K562 (cell line): ENCODE measurements at regions not wholly inside any gene's neighbourhood (a gene's known extent, or its start where the extent isn't known, plus 50 kb on each side); places are given as distances from the start of the nearest gene placed in this dataset.

ENCODE experiments used
- ATAC-seq: fragments of 200-7000 bp; cut with Tn5 transposase; 3 replicates; pipeline ENCODE4 v1.9.1; 2020; ENCODE audit warnings: moderate library complexity
- BruUV-seq: library from RNA; stranded (reverse); fragments of 400-500 nt; replicated peaks from 2 replicates; lab custom pipeline; 2021; lab: Mats Ljungman, UMichigan
- CTCF ChIA-PET: fragments of 300-600 bp; formaldehyde crosslinking; extraction: SDS; loops from one replicate; lab custom pipeline; 2021; ENCODE audit warnings: low intra/inter-chr PET ratio; lab: Yijun Ruan, JAX
- POLR2A ChIA-PET: fragments of 300-600, 350-650 bp; sonication (Branson Sonifier 250); formaldehyde crosslinking; extraction: SDS; loops from one replicate; lab custom pipeline; 2021; ENCODE audit warnings: antibody characterized with exemption, inconsistent platforms; lab: Yijun Ruan, JAX
- DNase-seq, 4 experiments: peaks; one replicate each; pipeline versions ENCODE4 v3.0.0 to v3.0.0-alpha.2; 2011 to 2018; ENCODE audit warnings: low spot score in 3 of 4, mixed read lengths in 3 of 4; ENCODE audit errors: extremely low read depth in 1 of 4
- FAIRE-seq: peaks from 2 replicates; lab custom pipeline; 2011; peaks lifted over from hg19 to GRCh38; lab: Jason Lieb, UNC
- H2AFZ ChIP-seq: 2 replicates; pipeline ENCODE4 v1.6.0; 2011; ENCODE audit warnings: low read depth, low read length, control low read depth, inconsistent platforms
- H3K27ac ChIP-seq: fragments of 200-600 bp; 3 replicates; pipeline ENCODE4 v1.8.0; 2011; ENCODE audit warnings: low read depth, mild to moderate bottlenecking, control low read depth, inconsistent platforms, low read length, moderate library complexity, mixed read lengths; ENCODE audit errors: extremely low read depth
- H3K27me3 ChIP-seq, 2 experiments: fragments of 300-600 bp in 1 of 2; 2 replicates in 1 of 2; 3 replicates in 1 of 2; pipeline versions ENCODE4 v1.6.0 to v1.8.0; 2011; ENCODE audit warnings: inconsistent platforms in 2 of 2, low read length in 2 of 2, mild to moderate bottlenecking in 1 of 2, mixed read lengths in 1 of 2, moderate library complexity in 1 of 2; ENCODE audit not compliant: control insufficient read depth in 2 of 2, insufficient read depth in 2 of 2
- H3K36me3 ChIP-seq: fragments of 300-600 bp; 3 replicates; pipeline ENCODE4 v1.8.0; 2011; ENCODE audit warnings: mild to moderate bottlenecking, low read length, inconsistent platforms; ENCODE audit not compliant: control insufficient read depth, insufficient read depth
- H3K4me1 ChIP-seq, 2 experiments: fragments of 200-600 bp in 1 of 2; replicated peaks in 1 of 2; 2 replicates in 1 of 2; 3 replicates in 1 of 2; pipeline versions ENCODE4 v1.5.1 to v1.8.0; 2011; ENCODE audit warnings: inconsistent platforms in 2 of 2, low read length in 2 of 2, mild to moderate bottlenecking in 1 of 2, mixed read lengths in 1 of 2, moderate library complexity in 1 of 2; ENCODE audit not compliant: control insufficient read depth in 2 of 2, insufficient read depth in 2 of 2
- H3K4me2 ChIP-seq: 2 replicates; pipeline ENCODE4 v1.6.1; 2011; ENCODE audit warnings: low read length, control low read depth, inconsistent platforms, mixed read lengths; ENCODE audit not compliant: insufficient read depth
- H3K4me3 ChIP-seq: fragments of 200-600 bp; sonication (generic), shearing (Covaris generic); 2 replicates; pipeline ENCODE4 v1.5.1; 2016; ENCODE audit warnings: control low read depth, inconsistent platforms
- H3K79me2 ChIP-seq: fragments of 200-600 bp; 3 replicates; pipeline ENCODE4 v1.8.0; 2011; ENCODE audit warnings: low read length, inconsistent platforms; ENCODE audit not compliant: control insufficient read depth, insufficient read depth
- H3K9ac ChIP-seq, 2 experiments: 2 replicates each; pipeline versions ENCODE4 v1.6.0 to v1.6.1; 2011; ENCODE audit warnings: low read depth in 2 of 2, low read length in 2 of 2, control low read depth in 1 of 2, inconsistent platforms in 1 of 2, mild to moderate bottlenecking in 1 of 2, mixed read lengths in 1 of 2; ENCODE audit not compliant: insufficient read depth in 1 of 2
- H3K9me1 ChIP-seq: one replicate; pipeline ENCODE4 v1.6.0; 2011; ENCODE audit warnings: inconsistent platforms, mild to moderate bottlenecking, low read length, moderate library complexity; ENCODE audit not compliant: control insufficient read depth, insufficient read depth
- H3K9me3 ChIP-seq: replicated peaks from 2 replicates; pipeline ENCODE4 v1.5.1; 2011; ENCODE audit warnings: low read depth, low read length, inconsistent platforms; ENCODE audit not compliant: control insufficient read depth, insufficient read depth
- H4K20me1 ChIP-seq: replicated peaks from 2 replicates; pipeline ENCODE4 v1.6.1; 2011; ENCODE audit warnings: low read length, inconsistent platforms, mixed read lengths; ENCODE audit not compliant: control insufficient read depth, insufficient read depth
- CCAR2 ChIP-seq: fragments of 200-400 bp; formaldehyde crosslinking; IDR thresholded peaks from 2 replicates; pipeline ENCODE4 v1.6.1; 2017; ENCODE audit warnings: mild to moderate bottlenecking, low read depth, low read length
- EWSR1 ChIP-seq: fragments of 450-650 bp; IDR thresholded peaks from 2 replicates; pipeline ENCODE4 v1.6.1; 2018; ENCODE audit warnings: borderline replicate concordance, mild to moderate bottlenecking, low read depth, moderate library complexity; ENCODE audit not compliant: partially characterized antibody
- PURB ChIP-seq: sonication (generic); formaldehyde crosslinking; IDR thresholded peaks from 2 replicates; pipeline ENCODE4 v1.9.0; 2021; ENCODE audit warnings: low read depth, mild to moderate bottlenecking, missing genetic modification reagents
- SMAD1 ChIP-seq: fragments of 150-350 bp; IDR thresholded peaks from 2 replicates; pipeline ENCODE4 v1.6.1; 2014; ENCODE audit warnings: low read length, low read depth; ENCODE audit not compliant: partially characterized antibody
- SREBF2 ChIP-seq: sonication (generic); formaldehyde crosslinking; IDR thresholded peaks from 2 replicates; pipeline ENCODE4 v1.4.0; 2020; ENCODE audit warnings: mild to moderate bottlenecking, missing genetic modification reagents
- ZC3H11A ChIP-seq: IDR thresholded peaks from 2 replicates; pipeline ENCODE4 v1.6.1; 2012; ENCODE audit warnings: low read depth, low read length, improper control_type of control experiment
- ZNF398 ChIP-seq: fragments of 250-450 bp; sonication (Bioruptor Pico); IDR thresholded peaks from 2 replicates; pipeline ENCODE4 v1.8.0; 2021; ENCODE audit warnings: moderate library complexity, mild to moderate bottlenecking, inconsistent platforms
- ZNF583 ChIP-seq: fragments of 250-450 bp; sonication (Bioruptor Pico); IDR thresholded peaks from 2 replicates; pipeline ENCODE4 v1.4.0; 2020
- WGBS: fragments of 100-300 bp; shearing (Covaris generic); methylation state at CpG from one replicate; pipeline ENCODE4 v1.1.6; 2016; ENCODE audit warnings: low coverage, mixed read lengths; ENCODE audit not compliant: insufficient coverage; ENCODE audit errors: missing lambda C conversion rate; 5-methylcytosine and 5-hydroxymethylcytosine counted together
- in situ Hi-C: fragments of 300-500 bp; cut with MboI; formaldehyde crosslinking; loops from 4 replicates; pipeline ENCODE4 v1.15.0; 2018; ENCODE audit warnings: inconsistent platforms, mixed read lengths
- intact Hi-C: fragments of 100-400 bp; cut with micrococcal nuclease; formaldehyde crosslinking; loops from 2 replicates; pipeline ENCODE4 v1.14.2; 2022
- TF ChIP-seq, protein P1 (sequence below): sonication (generic); formaldehyde crosslinking; IDR thresholded peaks from 2 replicates; pipeline ENCODE4 v1.9.0; 2022; ENCODE audit warnings: mild to moderate bottlenecking, missing genetic modification reagents
- TF ChIP-seq, protein P2 (sequence below): sonication (generic); formaldehyde crosslinking; IDR thresholded peaks from 2 replicates; pipeline ENCODE4 v1.8.0; 2022; ENCODE audit warnings: mild to moderate bottlenecking, low read depth, missing genetic modification reagents

DNA sequence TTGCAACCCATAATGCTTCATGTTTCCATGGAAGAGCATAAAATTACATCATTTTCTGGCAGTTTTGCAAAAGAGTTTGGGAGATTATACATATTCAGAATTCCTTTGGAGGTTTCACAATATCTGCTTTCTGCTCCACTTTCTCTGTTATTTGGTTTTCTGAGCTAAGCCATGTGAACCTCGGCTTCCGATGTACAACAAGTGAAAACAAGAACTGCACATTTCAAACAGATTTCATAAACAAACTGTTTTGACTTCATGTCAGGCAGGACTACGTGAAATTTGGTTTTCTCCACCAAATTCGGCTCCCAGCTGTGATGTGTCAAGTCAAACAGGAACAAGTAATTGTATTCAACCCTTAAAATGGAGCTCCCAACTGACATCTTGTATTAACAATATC, 609.8 kb downstream of the IRX1 start:
- WGBS = 2% methylated on average over 4 of the region's 4 CpGs
- Histone ChIP-seq H4K20me1 (no peaks in the 10 kb centered on the region), H3K79me2 (no peaks in the 10 kb centered on the region), H2AFZ (no peak overlapping the region), H3K36me3 (no peaks in the 10 kb centered on the region), H3K4me3 (no peak overlapping the region), H3K9me3 (no peaks in the 10 kb centered on the region), H3K9me1 (no peaks in the 10 kb centered on the region), H3K27ac (no peak overlapping the region)
- ATAC-seq = no peak
- TF ChIP-seq EWSR1 (no peak), CCAR2 (no peak), SMAD1 (no peak), SREBF2 (CRISPR knock-in tag) (no peak), ZNF583 (CRISPR knock-in tag) (no peak), ZNF398 (CRISPR knock-in tag) (no peak), ZC3H11A (no peak), PURB (no peak)
- TF ChIP-seq, protein P1, sequence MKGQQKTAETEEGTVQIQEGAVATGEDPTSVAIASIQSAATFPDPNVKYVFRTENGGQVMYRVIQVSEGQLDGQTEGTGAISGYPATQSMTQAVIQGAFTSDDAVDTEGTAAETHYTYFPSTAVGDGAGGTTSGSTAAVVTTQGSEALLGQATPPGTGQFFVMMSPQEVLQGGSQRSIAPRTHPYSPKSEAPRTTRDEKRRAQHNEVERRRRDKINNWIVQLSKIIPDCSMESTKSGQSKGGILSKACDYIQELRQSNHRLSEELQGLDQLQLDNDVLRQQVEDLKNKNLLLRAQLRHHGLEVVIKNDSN (CRISPR knock-in tag) = no peak
- TF ChIP-seq, protein P2, sequence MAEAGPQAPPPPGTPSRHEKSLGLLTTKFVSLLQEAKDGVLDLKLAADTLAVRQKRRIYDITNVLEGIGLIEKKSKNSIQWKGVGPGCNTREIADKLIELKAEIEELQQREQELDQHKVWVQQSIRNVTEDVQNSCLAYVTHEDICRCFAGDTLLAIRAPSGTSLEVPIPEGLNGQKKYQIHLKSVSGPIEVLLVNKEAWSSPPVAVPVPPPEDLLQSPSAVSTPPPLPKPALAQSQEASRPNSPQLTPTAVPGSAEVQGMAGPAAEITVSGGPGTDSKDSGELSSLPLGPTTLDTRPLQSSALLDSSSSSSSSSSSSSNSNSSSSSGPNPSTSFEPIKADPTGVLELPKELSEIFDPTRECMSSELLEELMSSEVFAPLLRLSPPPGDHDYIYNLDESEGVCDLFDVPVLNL (CRISPR knock-in tag) = no peak
- TF ChIP-seq, all 486 proteins: peak for 0
- in situ Hi-C loops = no loop called here
- no peak for DNase-seq
- Histone ChIP-seq H3K4me2 (no peak overlapping the region), H3K27me3 (no peaks in the 10 kb centered on the region), H3K4me1 (no peaks in the 10 kb centered on the region), H3K9ac (no peak overlapping the region)
- intact Hi-C loops = no loop called here
- FAIRE-seq = no peak
- ChIA-PET CTCF (no interaction called here), POLR2A (no interaction called here)
- BruUV-seq = no TSS peak
